IPS-NIHi11 (cell line): ENCODE measurements at regions not wholly inside any gene's neighbourhood (a gene's known extent, or its start where the extent isn't known, plus 50 kb on each side); places are given as distances from the start of the nearest gene placed in this dataset.

ENCODE experiments used
- DNase-seq: peaks from one replicate; pipeline ENCODE4 v3.0.0; 2012; ENCODE audit warnings: mixed read lengths, low spot score

- DNase-seq, result no peak
Observed at GRCh38 chr2:13014783-13015182, 298.0 kb downstream of the TRIB2 start.

GRCh38 chr2:13015532-13016320, 299.0 kb downstream of the TRIB2 start:
- no peak for DNase-seq

GRCh38 chr2:13018490-13018889, 301.8 kb downstream of the TRIB2 start:
- no peak for DNase-seq

GRCh38 chr2:13019781-13020180, 303.0 kb downstream of the TRIB2 start:
- no peak for DNase-seq

GRCh38 chr2:13020469-13020868, 303.7 kb downstream of the TRIB2 start:
- DNase-seq, result no peak

- DNase-seq, result no peak
Observed at GRCh38 chr2:13021470-13021957, 304.8 kb downstream of the TRIB2 start.

GRCh38 chr2:13030606-13031005, 313.9 kb downstream of the TRIB2 start:
- no peak for DNase-seq

- DNase-seq, result no peak
Observed at GRCh38 chr2:13034861-13035260, 318.1 kb downstream of the TRIB2 start.

- DNase-seq, result no peak
Observed at GRCh38 chr2:13035866-13036265, 319.1 kb downstream of the TRIB2 start.

- no peak for DNase-seq
Observed at GRCh38 chr2:13040043-13040442, 323.3 kb downstream of the TRIB2 start.

- DNase-seq, result no peak
Observed at GRCh38 chr2:13046557-13047165, 329.9 kb downstream of the TRIB2 start.

- no peak for DNase-seq
Observed at GRCh38 chr2:13050764-13051163, 334.0 kb downstream of the TRIB2 start.

GRCh38 chr2:13052547-13052946, 335.8 kb downstream of the TRIB2 start:
- DNase-seq, result no peak

GRCh38 chr2:13056259-13056843, 339.6 kb downstream of the TRIB2 start:
- DNase-seq, result peak; percentile 20

GRCh38 chr2:13057671-13058070, 340.9 kb downstream of the TRIB2 start:
- no peak for DNase-seq

- DNase-seq, result no peak
Observed at GRCh38 chr2:13066676-13067075, 349.9 kb downstream of the TRIB2 start.

GRCh38 chr2:13067508-13067907, 350.8 kb downstream of the TRIB2 start:
- no peak for DNase-seq

- DNase-seq, result no peak
Observed at GRCh38 chr2:13089971-13090370, 373.2 kb downstream of the TRIB2 start.

GRCh38 chr2:13091455-13091854, 374.7 kb downstream of the TRIB2 start:
- no peak for DNase-seq

GRCh38 chr2:13091861-13092378, 375.2 kb downstream of the TRIB2 start:
- no peak for DNase-seq

- DNase-seq, result no peak
Observed at GRCh38 chr2:13093416-13093991, 376.8 kb downstream of the TRIB2 start.

- DNase-seq, result no peak
Observed at GRCh38 chr2:13102397-13103063, 385.8 kb downstream of the TRIB2 start.
